HG03108 (cell line): ENCODE measurements at regions not wholly inside any gene's neighbourhood (a gene's known extent, or its start where the extent isn't known, plus 50 kb on each side); places are given as distances from the start of the nearest gene placed in this dataset.
"Not testable (repeated sequence)": the region's sequence is repeated elsewhere in the genome, so short reads cannot be mapped to it uniquely, and the experiment has no call there.

ENCODE experiments used
- ATAC-seq: cut with Tn5 transposase; IDR thresholded peaks from one replicate; pipeline ENCODE4 v1.9.1; 2021; ENCODE audit warnings: moderate library complexity; ENCODE audit not compliant: unreplicated experiment

DNA sequence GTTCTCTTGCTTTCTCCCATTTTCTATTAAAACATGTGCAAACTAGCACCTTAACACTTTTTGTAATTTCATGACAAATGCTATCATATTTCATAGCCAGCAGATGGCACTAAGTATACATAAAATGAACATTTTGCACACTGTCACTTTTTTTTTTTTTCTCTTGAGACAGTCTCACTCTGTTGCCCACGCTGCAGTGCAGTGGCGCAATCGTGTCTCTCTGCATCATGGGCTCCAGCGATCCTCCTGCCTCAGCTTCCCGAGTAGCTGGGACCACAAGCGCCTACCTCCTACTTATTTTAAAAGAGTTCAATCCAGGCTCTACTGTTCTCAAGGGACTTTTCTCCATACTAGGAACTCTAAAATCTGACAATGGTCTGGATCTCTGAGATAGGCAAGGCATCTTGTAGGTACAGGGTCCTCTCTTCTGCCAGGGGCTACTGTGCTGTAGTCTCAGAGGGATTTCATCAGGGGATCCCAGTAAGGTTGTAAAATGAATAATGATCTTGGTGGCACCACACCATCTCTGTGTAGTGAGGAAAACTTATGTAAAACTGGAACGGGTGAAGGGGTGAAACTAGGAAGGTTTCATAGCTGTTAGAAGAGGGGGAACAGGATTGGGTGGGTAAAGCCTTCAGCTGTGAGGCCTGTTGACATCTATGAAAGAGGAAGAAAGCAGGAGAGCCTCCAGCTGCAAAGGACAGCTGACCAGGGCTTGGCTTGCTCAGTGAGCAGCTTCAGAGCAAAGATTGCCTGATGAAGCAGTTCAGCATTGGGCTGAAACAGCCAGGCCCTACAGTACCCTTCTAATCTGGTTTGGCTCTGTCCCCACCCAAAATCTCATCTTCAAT lies 196.9 kb downstream of the AVL9 start:
- peak; percentile 71 for ATAC-seq

- not testable (repeated sequence) for ATAC-seq
Observed at GRCh38 chr7:32688092-32688491, 192.8 kb downstream of the AVL9 start.

- ATAC-seq, result no peak
Observed at GRCh38 chr7:32681174-32681518, 185.9 kb downstream of the AVL9 start.

GRCh38 chr7:32680259-32681173 lies 185.2 kb downstream of the AVL9 start:
- ATAC-seq, result no peak

- ATAC-seq, result no peak
Observed at GRCh38 chr7:32679192-32679591, 183.9 kb downstream of the AVL9 start.

DNA sequence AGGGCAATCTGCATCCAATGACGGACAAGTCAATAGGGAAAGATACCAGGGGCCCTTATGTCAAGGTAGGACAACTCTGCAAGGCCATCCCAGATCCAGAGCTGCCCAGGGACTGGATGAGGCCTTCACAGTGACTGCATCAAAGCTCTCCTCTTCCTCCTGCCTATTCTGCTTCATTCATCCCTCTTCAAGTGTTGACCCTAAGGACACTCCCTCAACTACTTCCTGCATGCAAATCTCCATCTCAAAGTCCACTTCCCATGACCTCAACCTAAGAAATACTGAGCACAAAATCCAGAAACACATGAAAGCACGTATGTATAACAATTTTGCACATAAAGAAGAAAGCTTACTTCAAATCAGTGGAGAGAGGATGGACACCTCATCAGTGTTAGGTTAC lies 182.3 kb downstream of the AVL9 start:
- no peak for ATAC-seq

- no peak for ATAC-seq
Observed at GRCh38 chr7:32676249-32676941, 181.1 kb downstream of the AVL9 start.

DNA sequence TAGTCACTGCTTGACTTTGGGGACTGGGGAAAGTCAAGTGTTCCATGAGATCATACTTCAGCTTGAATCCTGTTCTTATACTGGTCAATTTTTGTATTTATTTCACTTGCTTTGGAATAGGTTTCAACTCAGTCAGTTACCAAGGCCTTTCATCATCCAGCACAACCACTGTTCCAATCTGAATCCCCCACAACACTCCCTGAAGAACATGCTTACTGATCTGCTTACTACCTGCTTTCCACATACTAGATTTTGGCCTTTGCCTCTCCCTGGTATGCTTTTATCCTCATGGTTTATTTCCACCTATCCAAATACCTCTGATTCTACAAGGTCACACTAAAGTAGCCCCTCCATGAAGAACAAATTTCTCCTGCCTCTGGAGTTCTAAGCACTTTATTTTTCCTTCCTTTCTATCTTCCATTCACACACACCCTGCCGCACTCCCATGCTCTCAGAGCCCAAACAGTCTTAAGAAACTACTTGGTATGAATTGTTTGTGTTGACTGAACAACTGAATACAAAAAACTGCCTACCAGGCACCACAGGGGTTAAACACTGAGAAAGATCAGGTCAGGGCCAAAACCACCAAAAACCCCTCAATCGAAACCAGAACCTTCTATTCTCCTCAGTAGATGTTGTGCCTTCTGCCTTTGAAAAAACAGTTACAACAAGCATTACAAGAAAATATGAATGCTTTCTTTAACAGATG lies 178.1 kb downstream of the AVL9 start:
- no peak for ATAC-seq

DNA sequence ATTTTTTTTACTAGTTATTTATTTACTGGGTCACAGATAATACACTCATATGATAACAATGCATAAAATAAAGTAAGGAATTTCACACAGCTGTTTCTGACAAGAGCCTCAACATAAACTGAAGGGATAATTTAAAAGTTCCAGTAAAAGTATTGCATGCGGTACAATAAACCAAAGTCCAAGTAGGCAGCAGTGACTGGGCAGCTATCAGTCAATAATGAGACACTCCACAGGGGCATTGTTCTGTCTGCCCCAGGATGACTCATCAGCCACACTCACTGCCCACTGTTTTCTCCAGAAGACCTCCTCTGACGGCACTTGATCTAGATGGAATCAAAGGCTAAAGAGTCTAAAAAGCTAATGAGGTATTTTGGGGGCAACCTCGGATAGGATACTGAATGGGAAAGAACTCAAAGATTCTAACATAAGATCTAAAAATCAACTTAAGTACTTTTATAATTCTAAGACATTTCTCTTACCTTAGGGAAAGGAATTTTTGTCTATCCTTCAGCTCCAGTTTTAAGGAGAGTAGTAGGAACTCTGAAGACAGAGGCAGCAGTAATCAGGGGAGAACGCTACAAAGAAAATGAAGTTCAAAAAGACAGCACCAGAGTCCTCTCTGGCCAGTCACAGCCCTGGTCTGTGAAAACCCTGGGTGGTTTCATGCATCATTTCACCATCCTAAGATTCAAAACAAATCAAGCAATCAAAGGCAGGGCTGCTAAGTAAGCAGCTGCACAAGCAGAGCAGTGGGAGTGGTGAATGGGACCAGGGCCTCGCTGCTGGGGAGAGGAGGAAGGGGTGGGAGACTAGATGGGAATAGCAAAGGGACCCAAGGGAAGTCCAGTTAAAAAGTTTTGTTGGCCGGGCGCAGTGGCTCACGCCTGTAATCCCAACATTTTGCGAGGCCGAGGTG lies 175.1 kb downstream of the AVL9 start:
- no peak for ATAC-seq

DNA sequence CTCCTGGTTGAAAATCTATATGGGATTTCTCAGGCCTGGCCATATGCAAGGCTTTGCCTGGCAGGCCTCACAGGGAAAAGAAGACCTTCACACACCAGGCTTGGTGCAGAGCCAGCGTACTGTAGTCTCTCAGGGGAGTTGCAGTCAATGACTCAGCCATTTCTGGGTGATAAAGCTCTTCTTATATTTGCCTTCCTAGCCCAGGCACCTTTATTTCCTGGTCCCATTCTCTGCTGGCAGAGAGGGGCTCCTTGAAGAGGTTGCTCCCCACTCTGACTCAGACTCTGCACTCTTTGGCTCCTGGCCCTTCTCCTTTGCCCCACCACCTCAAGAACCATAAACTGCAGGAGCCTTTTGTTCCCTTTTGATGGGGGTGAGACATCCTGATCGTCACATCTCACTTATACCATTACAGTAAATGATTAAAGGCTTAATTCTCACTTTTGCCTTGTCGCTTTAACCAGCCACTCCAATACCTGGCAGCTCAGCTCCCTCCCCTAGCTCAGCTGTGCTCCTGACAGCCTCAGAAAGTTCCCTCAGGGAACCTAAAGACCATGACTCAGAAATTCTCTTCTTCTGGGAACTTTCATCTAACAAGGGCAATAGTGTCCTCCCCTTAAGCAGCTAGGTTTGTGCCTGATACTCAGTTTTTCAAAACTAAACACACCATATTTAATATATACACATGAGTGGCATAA lies 174.0 kb downstream of the AVL9 start:
- not testable (repeated sequence) for ATAC-seq

DNA sequence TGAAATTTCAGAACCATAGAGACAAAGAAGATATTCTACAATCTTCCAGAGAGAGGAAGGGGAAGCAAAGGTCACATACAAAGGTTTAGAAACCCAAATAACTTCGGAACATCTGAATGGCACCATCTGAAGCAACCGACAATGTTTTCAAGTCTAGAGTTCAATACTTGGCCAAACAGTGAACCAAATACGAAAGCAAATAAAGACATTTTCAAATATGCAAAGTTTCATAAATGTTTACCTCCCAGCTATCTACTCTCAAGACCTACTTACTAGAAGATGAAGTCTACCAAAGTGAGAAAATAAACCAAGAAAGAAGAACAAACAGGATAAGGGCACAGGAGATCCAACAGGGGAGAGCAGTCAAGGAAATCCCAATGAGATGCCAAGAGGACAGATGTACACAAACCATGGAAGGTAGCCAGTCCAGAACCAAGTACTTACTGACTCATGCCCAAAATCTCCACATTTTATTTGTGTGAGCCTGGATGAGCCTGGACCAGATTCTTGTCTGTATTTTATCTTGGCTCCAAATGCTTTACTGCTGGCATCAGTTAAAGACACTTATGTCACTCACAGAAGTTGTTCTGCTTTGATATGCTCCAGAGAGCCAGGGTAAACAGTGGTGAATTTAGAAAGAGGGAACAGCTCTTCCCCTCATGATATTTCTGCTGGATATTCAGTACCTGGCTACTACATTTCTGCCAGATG lies 173.3 kb downstream of the AVL9 start:
- ATAC-seq, result not testable (repeated sequence)

DNA sequence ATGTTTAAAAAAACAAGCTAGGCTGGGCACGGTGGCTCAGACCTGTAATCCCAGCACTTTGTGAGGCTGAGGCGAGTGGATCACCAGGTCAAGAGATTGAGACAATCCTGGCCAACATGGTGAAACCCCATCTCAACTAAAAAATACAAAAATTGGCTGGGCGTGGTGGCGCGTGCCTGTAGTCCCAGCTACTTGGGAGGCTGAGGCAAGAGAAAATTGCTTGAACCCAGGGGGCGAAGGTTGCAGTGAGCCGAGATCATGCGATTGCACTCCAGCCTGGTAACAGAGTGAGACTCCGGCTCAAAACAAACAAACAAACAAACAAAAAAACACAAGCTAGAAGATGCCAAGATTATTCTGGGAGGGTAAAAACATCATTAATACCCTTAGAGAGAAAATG lies 172.3 kb downstream of the AVL9 start:
- ATAC-seq, result not testable (repeated sequence)

DNA sequence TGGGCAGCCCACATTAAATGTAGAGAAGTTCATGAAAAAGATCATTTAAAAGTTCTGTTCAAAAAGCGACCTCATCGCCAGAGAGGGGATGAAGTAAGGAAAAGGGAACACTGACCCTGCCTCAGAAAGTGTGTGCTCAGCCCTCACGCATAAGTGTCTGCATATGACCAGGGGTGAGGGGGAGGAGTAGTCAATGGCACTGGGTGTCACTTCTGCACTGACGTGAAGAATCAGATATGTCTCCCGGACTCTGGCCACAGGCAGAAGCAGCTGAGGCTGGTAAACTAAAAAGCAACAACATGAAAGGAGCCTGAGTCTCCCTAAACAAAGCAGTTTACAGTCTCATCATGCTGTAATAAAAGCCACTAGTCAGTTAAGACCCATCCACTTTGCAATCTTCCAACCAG lies 168.5 kb downstream of the AVL9 start:
- ATAC-seq, result not testable (repeated sequence)

GRCh38 chr7:32662509-32662908 lies 167.2 kb downstream of the AVL9 start:
- not testable (repeated sequence) for ATAC-seq

DNA sequence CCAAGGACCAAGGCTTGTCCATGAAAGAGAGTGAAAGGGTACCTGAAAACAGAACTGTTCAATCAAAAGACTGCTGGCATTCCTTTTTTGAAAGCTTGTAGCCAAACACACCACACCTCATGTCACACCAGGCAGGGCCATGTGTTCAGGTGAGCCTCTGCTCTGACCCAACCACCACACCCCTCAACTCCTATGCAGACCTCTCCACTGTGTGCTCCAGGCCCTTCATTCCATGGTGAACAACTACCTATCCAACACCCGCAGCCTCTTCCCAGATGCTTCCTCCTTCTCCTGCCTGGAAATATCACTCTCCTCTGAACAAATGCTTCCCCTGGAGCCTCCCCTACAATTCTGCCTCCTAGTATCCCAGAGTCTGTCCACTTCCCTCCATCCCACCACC lies 166.6 kb downstream of the AVL9 start:
- ATAC-seq, result no peak

DNA sequence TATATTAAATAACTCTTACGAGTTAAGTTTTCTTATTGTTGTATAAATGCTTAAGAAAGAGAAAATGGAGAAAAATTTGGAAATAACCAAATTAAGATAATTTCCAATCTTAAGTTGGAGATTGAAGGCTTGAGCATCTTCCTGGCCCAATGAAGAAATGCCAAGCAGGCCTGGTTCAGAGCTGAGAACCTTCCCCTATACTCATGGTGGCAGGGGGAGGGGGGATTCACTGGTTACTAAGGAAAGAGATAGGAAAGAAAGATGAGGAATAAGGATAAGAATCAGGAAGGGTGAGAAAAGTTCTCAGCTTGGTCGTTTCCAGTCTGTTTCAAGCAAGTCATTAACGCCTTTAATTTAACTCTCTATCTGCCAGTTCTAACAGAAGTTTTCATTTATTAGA lies 166.2 kb downstream of the AVL9 start:
- no peak for ATAC-seq

GRCh38 chr7:32660936-32661335 lies 165.6 kb downstream of the AVL9 start:
- no peak for ATAC-seq

GRCh38 chr7:32659853-32660252 lies 164.6 kb downstream of the AVL9 start:
- no peak for ATAC-seq
